Heart left ventricle (tissue), 16 donors: ENCODE measurements at regions not wholly inside any gene's neighbourhood (a gene's known extent, or its start where the extent isn't known, plus 50 kb on each side); places are given as distances from the start of the nearest gene placed in this dataset.

Experiments
- ATAC-seq, 4 donors: fragments of 200-7000 bp; cut with Tn5 transposase; one replicate each; pipeline ENCODE4 v1.9.1; 2020 to 2022; ENCODE audit warnings: moderate library complexity in 4 of 4, mild to moderate bottlenecking in 3 of 4, moderate number of reproducible peaks in 1 of 4
- DNase-seq, 5 donors: peaks; one replicate each; pipeline ENCODE4 v3.0.0-alpha.2; 2020
- H3K27ac ChIP-seq, 12 donors: fragments of 200-600 bp; sonication (generic) in 4 of 12; one replicate each; pipeline versions ENCODE4 v1.5.0 to v1.8.0; 2016 to 2022; ENCODE audit warnings: mild to moderate bottlenecking in 2 of 12
- H3K27me3 ChIP-seq, 9 donors: fragments of 200-600 bp; sonication (generic) in 2 of 9; one replicate each; pipeline versions ENCODE4 v1.5.1 to v1.8.0; 2016 to 2022; ENCODE audit warnings: mild to moderate bottlenecking in 3 of 9
- H3K36me3 ChIP-seq, 9 donors: fragments of 200-600 bp; sonication (generic) in 2 of 9; one replicate each; pipeline versions ENCODE4 v1.5.0 to v1.8.0; 2018 to 2022; ENCODE audit warnings: mild to moderate bottlenecking in 2 of 9
- H3K4me1 ChIP-seq, 12 donors: fragments of 200-600 bp; sonication (generic) in 4 of 12; one replicate each; pipeline versions ENCODE4 v1.5.0 to v1.8.0; 2016 to 2022; ENCODE audit warnings: mild to moderate bottlenecking in 3 of 12
- H3K4me3 ChIP-seq, 12 donors: fragments of 200-600 bp; sonication (generic) in 4 of 12; one replicate each; pipeline versions ENCODE4 v1.5.0 to v1.8.0; 2017 to 2022; ENCODE audit warnings: mild to moderate bottlenecking in 9 of 12, moderate library complexity in 4 of 12
- H3K9me3 ChIP-seq, 12 donors: fragments of 200-600 bp; sonication (generic) in 4 of 12; one replicate each; pipeline versions ENCODE4 v1.5.0 to v1.8.0; 2016 to 2022; ENCODE audit warnings: mild to moderate bottlenecking in 1 of 12
- CTCF ChIP-seq, 12 donors: fragments of 200-600 bp; sonication (generic) in 4 of 12; IDR thresholded peaks; one replicate each; pipeline versions ENCODE4 v1.5.0 to v1.8.0; 2018 to 2022; ENCODE audit warnings: antibody characterized with exemption in 12 of 12, mild to moderate bottlenecking in 5 of 12
- POLR2A ChIP-seq, 2 donors: fragments of 450-650 bp; IDR thresholded peaks; one replicate each; pipeline ENCODE4 v1.6.1; 2017; ENCODE audit warnings: antibody characterized with exemption in 2 of 2, mild to moderate bottlenecking in 2 of 2, moderate library complexity in 2 of 2
- WGBS, 4 donors: extraction: QIAGEN DNeasy Blood & Tissue Kit in 2 of 4; methylation state at CpG; one replicate each; pipeline versions ENCODE4 v1.1.5 to v1.1.7; 2013 to 2018; 5-methylcytosine and 5-hydroxymethylcytosine counted together
- intact Hi-C, 10 donors: fragments of 100-400 bp; cut with DNase I; formaldehyde crosslinking; loops; one replicate each; pipeline versions ENCODE4 v1.11.1 to v1.14.2; 2022
- donor health status: ischemic (EF 13 %, LVEDD 7.1; RV severe dilation, severe dysfunction).
- donor health status: healthy with polysubstance abuse.
- donor health status: DM: no; HTN: yes; CAD: no.
- donor health status: DM: no; HTN: no; CAD: no.
- donor health status: ischemic (EF 25% LVEDD 6.9; RV normal size, moderate dysfunction).
- donor health status: ischemic (EF 25% LVEDD 5.7; RV mildly dilated, moderate dysfunction).
- donor health status: healthy.
- donor health status: DM: yes; HTN: yes; CAD: no.
- donor health status: ischemic (EF 35%, LVEDD 5.7; RV mildly dilated, moderate dysfunction).
- donor health status: nonischemic (EF 11% LVEDD 7.7; RV severe dilation, severe dysfunction).
- donor health status: DM: yes; HTN: yes; CAD: no.
- donor health status: PGD.
- donor health status: ischemic (EF 29% LVEDD 5.4; RV normal size, mild dysfunction).
- donor health status: nonischemic (EF 23%, LVEDD 6.1; RV moderate dilation, normal function).

DNA sequence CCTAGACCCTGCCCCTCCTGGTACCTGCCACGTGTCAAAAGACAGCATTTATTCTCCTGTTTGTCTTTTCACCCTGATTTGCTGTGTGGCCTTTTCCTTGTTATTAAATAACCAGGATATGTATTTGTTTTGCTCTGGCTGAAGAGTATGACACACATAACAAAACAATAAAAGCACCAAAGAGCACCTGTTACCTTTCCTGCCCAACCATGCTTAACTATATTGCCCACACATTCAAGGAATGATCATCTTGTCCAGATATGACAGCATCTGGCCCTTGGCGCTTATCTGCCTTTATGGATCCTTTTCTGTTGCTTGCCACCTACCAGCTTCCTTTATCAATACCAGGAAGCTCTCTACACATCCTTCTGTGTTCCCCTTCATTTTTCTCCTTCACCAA lies 357.7 kb downstream of the FGFR2 start:
- WGBS, 4 donors = 75 to 79% (median 76%) methylated on average over 2 of the region's 2 CpGs
- Histone ChIP-seq H3K9me3 (peaks cover 0 to 16% (median 6%) of the 10 kb centered on the region in 12 donors), H3K4me3 (no peak overlapping the region), H3K27me3 (no peaks in the 10 kb centered on the region), H3K4me1 (no peaks in the 10 kb centered on the region), H3K27ac (no peak overlapping the region), H3K36me3 (no peaks in the 10 kb centered on the region)
- ATAC-seq (no peak), DNase-seq (no peak)
- intact Hi-C loops = no loop called here
- TF ChIP-seq CTCF (IDR thresholded peaks at IDR 0.05) = no peak
- TF ChIP-seq POLR2A (IDR thresholded peaks at IDR 0.05) = no peak

DNA sequence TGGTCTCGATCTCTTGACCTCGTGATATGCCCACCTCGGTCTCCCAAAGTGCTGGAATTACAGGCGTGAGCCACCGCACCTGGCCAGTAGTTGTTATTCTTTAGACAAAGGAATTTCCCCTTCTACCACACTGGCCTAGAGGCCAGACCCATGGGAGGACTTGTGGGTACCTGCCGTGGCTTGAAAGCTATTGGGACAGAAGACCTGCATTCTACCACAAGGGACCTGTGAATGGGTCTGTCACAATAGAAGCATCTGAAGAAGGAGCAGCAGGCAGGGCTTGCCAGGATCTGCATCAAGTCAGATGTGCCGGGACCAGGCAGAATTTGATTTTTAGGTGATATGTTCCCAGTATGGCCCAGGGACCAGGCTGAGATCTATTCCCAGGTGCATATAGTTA lies 356.9 kb downstream of the FGFR2 start:
- H3K4me1 ChIP-seq = no peaks in the 10 kb centered on the region
- TF ChIP-seq CTCF (IDR thresholded peaks at IDR 0.05) (no peak), POLR2A (IDR thresholded peaks at IDR 0.05) (no peak)
- H3K9me3 ChIP-seq = peaks cover 0 to 16% (median 6%) of the 10 kb centered on the region in 12 donors
- H3K36me3 ChIP-seq = no peaks in the 10 kb centered on the region
- no peak overlapping the region for H3K27ac ChIP-seq
- H3K4me3 ChIP-seq = no peak overlapping the region
- DNase-seq (no peak), ATAC-seq (no peak)
- WGBS, 4 donors = 85 to 94% (median 90%) methylated on average over 7 of the region's 7 CpGs
- H3K27me3 ChIP-seq = no peaks in the 10 kb centered on the region
- intact Hi-C loops = no loop called here

GRCh38 chr10:121242741-121243608 lies 355.3 kb downstream of the FGFR2 start:
- no peak overlapping the region for H3K27ac ChIP-seq
- H3K27me3 ChIP-seq = no peaks in the 10 kb centered on the region
- 63 to 83% (median 81%) methylated on average over 7 to 12 of the region's 12 CpGs for WGBS, 4 donors
- H3K4me1 ChIP-seq = no peaks in the 10 kb centered on the region
- peak in 1 of 4 donors; percentile 20 for ATAC-seq
- intact Hi-C loops = no loop called here
- peaks cover 0 to under 1% (median 0%) of the 10 kb centered on the region in 12 donors for H3K9me3 ChIP-seq
- no peak for DNase-seq
- no peaks in the 10 kb centered on the region for H3K36me3 ChIP-seq
- TF ChIP-seq CTCF (IDR thresholded peaks at IDR 0.05) = no peak
- TF ChIP-seq POLR2A (IDR thresholded peaks at IDR 0.05) = no peak
- no peak overlapping the region for H3K4me3 ChIP-seq

DNA sequence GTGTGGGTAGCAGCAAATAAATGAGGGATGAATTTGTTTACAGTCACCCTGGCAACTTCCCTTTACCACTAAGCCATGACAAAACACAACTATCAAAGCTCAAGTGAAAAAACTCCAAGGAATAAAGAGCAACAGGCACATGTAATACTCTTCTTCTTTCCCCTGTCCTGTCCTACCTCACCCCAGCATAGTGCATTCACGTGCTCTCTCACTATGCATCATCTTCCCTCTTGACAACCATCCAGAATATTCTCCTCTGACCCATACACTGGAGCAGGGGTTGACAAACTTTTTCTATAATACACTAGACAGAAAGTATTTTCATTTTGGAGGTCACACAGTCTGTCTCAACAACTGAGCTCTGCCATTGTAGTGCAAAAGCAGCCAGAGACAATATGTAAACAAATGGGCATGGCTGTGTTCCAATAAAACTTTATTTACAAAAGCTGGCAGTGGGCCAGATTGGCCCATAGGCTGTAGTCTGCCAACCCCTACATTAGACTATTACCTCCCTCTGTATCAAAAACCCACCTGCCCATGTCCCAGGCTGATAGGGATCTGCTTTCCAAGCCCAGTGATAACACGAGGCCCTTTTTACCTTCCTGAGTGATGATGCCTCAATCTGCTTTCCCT lies 354.5 kb downstream of the FGFR2 start:
- 60 to 79% (median 66%) methylated on average over 2 of the region's 2 CpGs for WGBS, 4 donors

More for the DNA sequence above, 354.5 kb downstream of the FGFR2 start:
- no peaks in the 10 kb centered on the region for H3K9me3 ChIP-seq
- H3K4me1 ChIP-seq = no peaks in the 10 kb centered on the region
- DNase-seq (no peak), ATAC-seq (no peak)
- no peak overlapping the region for H3K4me3 ChIP-seq
- no peaks in the 10 kb centered on the region for H3K27me3 ChIP-seq
- TF ChIP-seq CTCF (IDR thresholded peaks at IDR 0.05) (no peak), POLR2A (IDR thresholded peaks at IDR 0.05) (no peak)
- intact Hi-C loops = no loop called here
- no peaks in the 10 kb centered on the region for H3K36me3 ChIP-seq
- H3K27ac ChIP-seq = no peak overlapping the region
